AG10803 (cell line): ENCODE measurements at regions not wholly inside any gene's neighbourhood (a gene's known extent, or its start where the extent isn't known, plus 50 kb on each side); places are given as distances from the start of the nearest gene placed in this dataset.

Experiments
- DNase-seq: peaks from one replicate; pipeline ENCODE4 v3.0.0; 2010; ENCODE audit warnings: low read depth
- H3K4me3 ChIP-seq: 2 replicates; pipeline ENCODE4 v1.5.1; 2011; ENCODE audit warnings: mild to moderate bottlenecking, low read length, control low read depth
- CTCF ChIP-seq: conservative IDR thresholded peaks from 2 replicates; pipeline ENCODE4 v1.5.1; 2011; ENCODE audit warnings: mild to moderate bottlenecking, low read length, control low read depth, inconsistent platforms

DNA sequence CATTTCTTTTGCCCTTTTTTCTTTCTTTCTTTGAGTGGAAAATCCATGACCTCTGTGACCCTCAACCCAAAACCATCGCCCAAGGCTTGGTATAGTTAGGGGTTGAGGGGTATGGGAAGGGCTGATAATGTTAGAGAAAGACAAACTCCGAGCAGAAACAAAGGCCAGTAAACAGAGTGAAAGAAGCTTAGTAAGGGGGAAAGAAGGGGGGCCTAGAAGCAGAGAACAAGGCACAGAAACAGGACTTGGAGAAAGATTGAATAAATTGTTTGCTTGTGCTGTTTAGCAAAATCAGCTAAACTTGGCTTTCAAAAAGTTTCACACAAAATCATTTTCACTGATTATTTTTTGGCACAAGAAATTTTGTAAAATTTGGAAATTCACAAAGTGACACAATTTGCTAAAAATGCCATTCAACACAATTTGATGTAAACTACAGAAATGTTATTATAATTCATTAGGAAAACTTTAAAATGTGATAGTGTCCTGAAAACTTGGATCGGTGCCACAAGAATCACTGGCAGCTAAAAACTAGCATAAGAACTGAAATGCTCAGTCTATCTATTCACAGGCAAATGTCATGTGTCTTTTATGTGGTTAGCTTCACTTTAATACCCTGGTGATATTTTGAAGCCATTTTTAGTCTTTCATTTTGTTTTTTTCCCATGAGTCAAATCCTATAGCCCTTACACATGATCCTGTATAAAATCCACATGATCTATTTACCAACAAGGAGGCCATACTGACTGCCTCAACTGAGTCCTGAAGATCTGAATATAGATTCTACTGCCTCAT lies 276.4 kb downstream of the NR2F1-AS1 start:
- TF ChIP-seq CTCF = no peak
- no peak for DNase-seq

DNA sequence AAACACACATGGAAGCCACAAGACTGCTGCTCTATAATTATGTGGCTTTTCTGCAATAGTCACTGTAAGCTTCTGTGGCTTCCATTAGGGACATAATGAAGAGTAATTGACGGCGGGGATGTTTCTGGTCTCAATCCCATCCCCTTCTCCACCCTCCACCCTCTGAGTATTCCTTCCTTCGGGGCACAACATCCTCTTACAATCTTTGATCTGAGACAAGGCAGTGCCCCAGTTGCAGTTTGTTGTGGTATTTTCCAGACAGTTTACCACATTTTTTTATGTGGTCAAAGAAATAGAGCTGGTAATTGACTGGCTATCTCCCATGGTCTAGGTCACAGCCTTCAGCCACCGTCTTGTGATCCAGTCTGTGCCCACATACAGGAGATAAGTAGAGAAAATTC lies 277.7 kb downstream of the NR2F1-AS1 start:
- no peak for TF ChIP-seq CTCF
- no peak for DNase-seq
- no peak overlapping the region for H3K4me3 ChIP-seq

More for the DNA sequence above, 276.4 kb downstream of the NR2F1-AS1 start:
- H3K4me3 ChIP-seq = no peak overlapping the region

- TF ChIP-seq CTCF = no peak
- no peak overlapping the region for H3K4me3 ChIP-seq
- no peak for DNase-seq
Observed at GRCh38 chr5:93302711-93303110, 278.3 kb downstream of the NR2F1-AS1 start.

GRCh38 chr5:93300945-93301344 lies 280.1 kb downstream of the NR2F1-AS1 start:
- no peak for TF ChIP-seq CTCF
- H3K4me3 ChIP-seq = no peak overlapping the region
- no peak for DNase-seq

DNA sequence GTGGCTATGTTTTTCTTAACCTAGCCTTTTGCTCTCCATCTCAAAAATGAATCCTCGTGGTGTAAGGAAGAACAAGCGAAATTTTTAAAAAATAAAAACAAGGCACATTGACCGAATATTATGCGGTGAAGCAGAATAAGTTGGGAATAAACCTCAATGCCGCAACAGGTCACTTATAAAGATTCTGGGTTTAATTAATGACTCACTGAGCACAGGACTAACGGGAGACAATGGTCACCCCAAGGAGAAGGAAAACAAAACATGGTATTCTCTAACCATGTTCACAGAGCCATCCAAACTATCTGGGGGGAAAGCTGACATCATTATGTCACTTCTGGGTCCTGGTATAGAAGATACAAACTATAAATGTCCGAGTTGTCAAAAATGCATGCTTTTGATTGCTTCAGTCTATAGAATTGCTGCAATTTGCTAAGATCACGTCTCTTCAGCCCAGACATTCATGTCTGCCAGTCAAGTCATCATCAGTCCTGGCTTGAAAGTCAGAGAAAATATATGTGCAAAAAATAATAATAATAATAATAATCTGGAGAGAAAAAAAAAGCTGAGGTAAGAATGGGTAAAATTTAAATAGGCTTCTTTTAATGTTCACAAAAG lies 280.6 kb downstream of the NR2F1-AS1 start:
- TF ChIP-seq CTCF = no peak
- no peak for DNase-seq
- H3K4me3 ChIP-seq = no peak overlapping the region

- no peak overlapping the region for H3K4me3 ChIP-seq
- no peak for DNase-seq
Observed at GRCh38 chr5:93299681-93300308, 281.2 kb downstream of the NR2F1-AS1 start.

More at GRCh38 chr5:93299681-93300308, 281.2 kb downstream of the NR2F1-AS1 start:
- TF ChIP-seq CTCF = no peak
